WTC11 (cell line): ENCODE measurements at regions not wholly inside any gene's neighbourhood (a gene's known extent, or its start where the extent isn't known, plus 50 kb on each side); places are given as distances from the start of the nearest gene placed in this dataset.

Experiments
- ATAC-seq: fragments of 200-7000 bp; cut with Tn5 transposase; 2 replicates; pipeline ENCODE4 v1.10.0; 2021; ENCODE audit warnings: mild to moderate bottlenecking, moderate library complexity
- CTCF ChIA-PET: fragments of 300-600 bp; sonication (Branson Sonifier 250); formaldehyde crosslinking; loops from one replicate; lab custom pipeline; 2021; ENCODE audit warnings: antibody characterized with exemption; lab: Charles Lee
- POLR2A ChIA-PET: fragments of 350-600 bp; sonication (Branson Sonifier 250); formaldehyde crosslinking; loops from one replicate; lab custom pipeline; 2021; ENCODE audit warnings: antibody characterized with exemption; lab: Charles Lee
- DNase-seq: peaks from one replicate; pipeline ENCODE4 v3.0.0; 2021; ENCODE audit warnings: low spot score
- H3K27ac Mint-ChIP-seq: 2 replicates; pipeline ENCODE4 v1.8.0; 2021; ENCODE audit warnings: mixed read lengths
- H3K27me3 Mint-ChIP-seq: 2 replicates; pipeline ENCODE4 v1.8.0; 2021; ENCODE audit warnings: low read depth, mild to moderate bottlenecking, moderate library complexity, mixed read lengths
- H3K36me3 Mint-ChIP-seq: 2 replicates; pipeline ENCODE4 v1.8.0; 2021; ENCODE audit warnings: mixed read lengths
- H3K4me1 Mint-ChIP-seq: 2 replicates; pipeline ENCODE4 v1.8.0; 2022; ENCODE audit warnings: mixed read lengths
- H3K4me3 Mint-ChIP-seq: 2 replicates; pipeline ENCODE4 v1.8.0; 2021; ENCODE audit warnings: mild to moderate bottlenecking, moderate library complexity, mixed read lengths
- H3K9me3 Mint-ChIP-seq: 2 replicates; pipeline ENCODE4 v1.8.0; 2021; ENCODE audit warnings: mixed read lengths
- CREB1 ChIP-seq: sonication (generic); formaldehyde crosslinking; IDR thresholded peaks from 2 replicates; pipeline ENCODE4 v1.8.0; 2023; ENCODE audit warnings: mild to moderate bottlenecking, missing genetic modification reagents
- CTCF ChIP-seq: fragments of 200-600 bp; IDR thresholded peaks from 2 replicates; pipeline ENCODE4 v1.8.0; 2022; ENCODE audit warnings: antibody characterized with exemption
- E2F5 ChIP-seq: sonication (generic); formaldehyde crosslinking; IDR thresholded peaks from 2 replicates; pipeline ENCODE4 v1.8.1; 2022; ENCODE audit warnings: mild to moderate bottlenecking, moderate library complexity, missing genetic modification reagents
- ELF4 ChIP-seq: sonication (generic); formaldehyde crosslinking; IDR thresholded peaks from 2 replicates; pipeline ENCODE4 v1.8.1; 2022; ENCODE audit warnings: low read depth, mild to moderate bottlenecking, moderate library complexity, missing genetic modification reagents
- ESRRA ChIP-seq: sonication (generic); formaldehyde crosslinking; IDR thresholded peaks from 2 replicates; pipeline ENCODE4 v1.8.1; 2022; ENCODE audit warnings: mild to moderate bottlenecking, missing genetic modification reagents, borderline replicate concordance
- ETV6 ChIP-seq: sonication (generic); formaldehyde crosslinking; IDR thresholded peaks from 2 replicates; pipeline ENCODE4 v1.8.1; 2022; ENCODE audit warnings: mild to moderate bottlenecking, missing genetic modification reagents
- FOXK1 ChIP-seq: sonication (generic); formaldehyde crosslinking; IDR thresholded peaks from 2 replicates; pipeline ENCODE4 v1.8.0; 2022; ENCODE audit warnings: mild to moderate bottlenecking, moderate library complexity, missing genetic modification reagents
- JAZF1 ChIP-seq: fragments of 250-450 bp; sonication (Bioruptor Pico); IDR thresholded peaks from 2 replicates; pipeline ENCODE4 v1.9.0; 2021; ENCODE audit warnings: moderate library complexity, mild to moderate bottlenecking, inconsistent platforms
- KAT7 ChIP-seq: sonication (generic); formaldehyde crosslinking; IDR thresholded peaks from 2 replicates; pipeline ENCODE4 v1.8.1; 2023; ENCODE audit warnings: missing genetic modification reagents, mild to moderate bottlenecking, borderline replicate concordance
- MYBL2 ChIP-seq: sonication (generic); formaldehyde crosslinking; IDR thresholded peaks from 2 replicates; pipeline ENCODE4 v1.8.1; 2023; ENCODE audit warnings: mild to moderate bottlenecking, moderate library complexity, missing genetic modification reagents
- NFYB ChIP-seq: sonication (generic); formaldehyde crosslinking; conservative IDR thresholded peaks from 2 replicates; pipeline ENCODE4 v1.8.0; 2022; ENCODE audit warnings: low read depth, missing genetic modification reagents
- PREB ChIP-seq: sonication (generic); formaldehyde crosslinking; IDR thresholded peaks from 2 replicates; pipeline ENCODE4 v1.8.1; 2022; ENCODE audit warnings: mild to moderate bottlenecking, missing genetic modification reagents, moderate library complexity, borderline replicate concordance
- PRRX2 ChIP-seq: fragments of 250-450 bp; sonication (Bioruptor Pico); IDR thresholded peaks from 2 replicates; pipeline ENCODE4 v1.8.0; 2021; ENCODE audit warnings: mild to moderate bottlenecking
- RELA ChIP-seq: sonication (generic); formaldehyde crosslinking; IDR thresholded peaks from 2 replicates; pipeline ENCODE4 v1.8.1; 2022; ENCODE audit warnings: missing genetic modification reagents, mild to moderate bottlenecking, borderline replicate concordance
- SMAD3 ChIP-seq: sonication (generic); formaldehyde crosslinking; IDR thresholded peaks from 2 replicates; pipeline ENCODE4 v1.8.0; 2022; ENCODE audit warnings: missing genetic modification reagents, mild to moderate bottlenecking, borderline replicate concordance
- TEAD1 ChIP-seq: sonication (generic); formaldehyde crosslinking; IDR thresholded peaks from 2 replicates; pipeline ENCODE4 v1.8.0; 2022; ENCODE audit warnings: mild to moderate bottlenecking, missing genetic modification reagents
- ZNF121 ChIP-seq: sonication (generic); formaldehyde crosslinking; IDR thresholded peaks from 2 replicates; pipeline ENCODE4 v1.8.0; 2023; ENCODE audit warnings: missing genetic modification reagents
- ZNF138 ChIP-seq: sonication (generic); formaldehyde crosslinking; conservative IDR thresholded peaks from 2 replicates; pipeline ENCODE4 v1.8.1; 2022; ENCODE audit warnings: mild to moderate bottlenecking, moderate library complexity, missing genetic modification reagents
- ZNF232 ChIP-seq: sonication (generic); formaldehyde crosslinking; IDR thresholded peaks from 2 replicates; pipeline ENCODE4 v1.8.0; 2022; ENCODE audit warnings: mild to moderate bottlenecking, missing genetic modification reagents
- ZNF263 ChIP-seq: sonication (generic); formaldehyde crosslinking; IDR thresholded peaks from 2 replicates; pipeline ENCODE4 v1.8.1; 2022; ENCODE audit warnings: low read depth, mild to moderate bottlenecking, moderate library complexity, missing genetic modification reagents
- ZNF317 ChIP-seq: sonication (generic); formaldehyde crosslinking; IDR thresholded peaks from 2 replicates; pipeline ENCODE4 v1.8.1; 2023; ENCODE audit warnings: low read depth, mild to moderate bottlenecking, moderate library complexity, missing genetic modification reagents, borderline replicate concordance
- ZNF416 ChIP-seq: fragments of 250-450 bp; sonication (Bioruptor Pico); IDR thresholded peaks from 2 replicates; pipeline ENCODE4 v1.9.0; 2021; ENCODE audit warnings: mild to moderate bottlenecking, inconsistent platforms
- ZNF671 ChIP-seq: fragments of 250-450 bp; sonication (Bioruptor Pico); IDR thresholded peaks from 2 replicates; pipeline ENCODE4 v1.8.0; 2021; ENCODE audit warnings: mild to moderate bottlenecking
- TF ChIP-seq, protein P1 (sequence below): fragments of 250-450 bp; sonication (Bioruptor Pico); IDR thresholded peaks from 2 replicates; pipeline ENCODE4 v2.1.2; 2022; ENCODE audit warnings: mild to moderate bottlenecking, moderate library complexity
- TF ChIP-seq, protein P2 (sequence below): fragments of 250-450 bp; sonication (Bioruptor Pico); conservative IDR thresholded peaks from 2 replicates; pipeline ENCODE4 v1.9.0; 2021; ENCODE audit warnings: mild to moderate bottlenecking
- TF ChIP-seq, protein P3 (sequence below): sonication (generic); formaldehyde crosslinking; IDR thresholded peaks from 2 replicates; pipeline ENCODE4 v1.8.1; 2022; ENCODE audit warnings: low read depth, mild to moderate bottlenecking, moderate library complexity, missing genetic modification reagents, borderline replicate concordance

DNA sequence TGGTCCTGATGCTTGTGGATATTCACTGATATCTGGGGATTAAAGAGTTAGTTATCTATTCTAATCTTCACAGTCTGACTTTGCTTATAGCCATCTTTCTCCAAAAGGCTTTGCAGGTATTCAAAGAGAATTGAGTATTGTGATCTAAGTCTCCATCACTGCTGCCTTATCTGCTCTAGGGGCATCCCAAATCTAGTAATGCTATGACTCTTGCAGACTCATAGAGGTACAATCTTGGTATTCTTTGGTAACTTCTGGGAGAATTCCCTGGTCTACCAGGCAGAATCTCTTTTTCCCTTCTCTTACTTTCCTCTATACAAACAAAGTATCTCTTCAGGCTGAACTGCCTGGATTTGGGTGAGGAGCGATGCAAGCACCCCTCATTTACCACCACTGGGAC is 746.3 kb downstream of the JRKL start (continued):
- TF ChIP-seq TEAD1 (no peak), E2F5 (CRISPR knock-in tag) (no peak), PREB (CRISPR knock-in tag) (no peak), ZNF416 (CRISPR knock-in tag) (no peak), ZNF317 (CRISPR knock-in tag) (no peak), ZNF232 (CRISPR knock-in tag) (no peak)
- TF ChIP-seq, all 79 proteins: peak for 0

DNA sequence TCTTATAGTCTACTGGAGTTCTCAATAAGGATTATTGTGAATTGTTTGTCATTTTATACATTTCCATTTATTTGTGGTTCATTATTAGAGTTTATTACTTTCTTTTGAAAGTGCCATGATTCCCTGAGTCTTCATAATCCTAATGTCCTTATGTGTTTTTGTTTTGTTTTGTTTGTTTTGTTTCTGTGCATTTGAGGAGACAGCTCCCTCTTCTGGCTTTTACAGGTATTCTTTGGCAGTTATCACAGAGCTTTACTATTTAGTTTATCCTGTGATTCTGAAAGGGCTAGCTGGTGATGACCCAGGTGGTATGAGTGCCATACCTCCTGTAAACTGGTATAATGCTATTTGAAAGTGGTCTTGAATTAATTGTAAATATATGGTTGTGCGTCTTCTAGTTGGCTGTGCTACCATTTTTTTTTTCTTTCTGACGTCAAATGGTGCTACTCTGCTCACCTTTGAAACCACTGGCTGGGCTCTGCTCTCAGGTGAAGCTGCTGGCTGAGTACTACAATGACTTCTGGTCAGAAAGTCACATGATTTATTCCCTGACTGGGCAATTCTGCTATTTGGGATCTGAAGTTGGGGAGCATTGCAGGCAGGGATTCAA is 751.2 kb downstream of the JRKL start:
- Mint-ChIP-seq H3K4me1 (no peaks in the 10 kb centered on the region), H3K27me3 (no peaks in the 10 kb centered on the region), H3K27ac (no peak overlapping the region), H3K36me3 (no peaks in the 10 kb centered on the region), H3K4me3 (no peak overlapping the region), H3K9me3 (peaks cover 14% of the 10 kb centered on the region)
- TF ChIP-seq RELA (CRISPR knock-in tag) (no peak), CTCF (peak; percentile 61)
- ATAC-seq = peak; percentile 77
- ChIA-PET CTCF (interaction anchor here (0.6 to 2.4 kb wide), 23 partner anchors 11 to 679 kb away, joined by 3 to 102 read pairs (median 3); no protein-coding TSS in a partner anchor), POLR2A (interaction anchor here (0.6 kb wide), 1 partner anchor 676 kb away, joined by 3 read pairs; no protein-coding TSS in a partner anchor)
- DNase-seq = no peak

GRCh38 chr11:97143463-97143862 is 753.6 kb downstream of the JRKL start:
- Mint-ChIP-seq H3K36me3 (no peaks in the 10 kb centered on the region), H3K27ac (no peak overlapping the region), H3K9me3 (peaks cover 10% of the 10 kb centered on the region), H3K27me3 (no peaks in the 10 kb centered on the region), H3K4me3 (no peak overlapping the region), H3K4me1 (no peaks in the 10 kb centered on the region)
- CTCF ChIA-PET = interaction anchor here (1.0 kb wide), 1 partner anchor 680 kb away, joined by 4 read pairs; no protein-coding TSS in a partner anchor
- POLR2A ChIA-PET = no interaction called here
- ATAC-seq (no peak), DNase-seq (no peak)
- TF ChIP-seq ZNF121 (no peak), ZNF263 (CRISPR knock-in tag) (no peak), PRRX2 (CRISPR knock-in tag) (no peak), RELA (CRISPR knock-in tag) (no peak), FOXK1 (CRISPR knock-in tag) (no peak), JAZF1 (CRISPR knock-in tag) (no peak), SMAD3 (CRISPR knock-in tag) (no peak), ELF4 (CRISPR knock-in tag) (no peak), MYBL2 (CRISPR knock-in tag) (no peak), ZNF138 (CRISPR knock-in tag) (no peak), ZNF671 (CRISPR knock-in tag) (no peak), NFYB (CRISPR knock-in tag) (no peak), ETV6 (no peak), KAT7 (CRISPR knock-in tag) (no peak), ESRRA (CRISPR knock-in tag) (no peak), CREB1 (CRISPR knock-in tag) (no peak)
- TF ChIP-seq, protein P1, sequence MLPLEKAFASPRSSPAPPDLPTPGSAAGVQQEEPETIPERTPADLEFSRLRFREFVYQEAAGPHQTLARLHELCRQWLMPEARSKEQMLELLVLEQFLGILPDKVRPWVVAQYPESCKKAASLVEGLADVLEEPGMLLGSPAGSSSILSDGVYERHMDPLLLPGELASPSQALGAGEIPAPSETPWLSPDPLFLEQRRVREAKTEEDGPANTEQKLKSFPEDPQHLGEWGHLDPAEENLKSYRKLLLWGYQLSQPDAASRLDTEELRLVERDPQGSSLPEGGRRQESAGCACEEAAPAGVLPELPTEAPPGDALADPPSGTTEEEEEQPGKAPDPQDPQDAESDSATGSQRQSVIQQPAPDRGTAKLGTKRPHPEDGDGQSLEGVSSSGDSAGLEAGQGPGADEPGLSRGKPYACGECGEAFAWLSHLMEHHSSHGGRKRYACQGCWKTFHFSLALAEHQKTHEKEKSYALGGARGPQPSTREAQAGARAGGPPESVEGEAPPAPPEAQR (CRISPR knock-in tag) = no peak
- TF ChIP-seq, protein P2, sequence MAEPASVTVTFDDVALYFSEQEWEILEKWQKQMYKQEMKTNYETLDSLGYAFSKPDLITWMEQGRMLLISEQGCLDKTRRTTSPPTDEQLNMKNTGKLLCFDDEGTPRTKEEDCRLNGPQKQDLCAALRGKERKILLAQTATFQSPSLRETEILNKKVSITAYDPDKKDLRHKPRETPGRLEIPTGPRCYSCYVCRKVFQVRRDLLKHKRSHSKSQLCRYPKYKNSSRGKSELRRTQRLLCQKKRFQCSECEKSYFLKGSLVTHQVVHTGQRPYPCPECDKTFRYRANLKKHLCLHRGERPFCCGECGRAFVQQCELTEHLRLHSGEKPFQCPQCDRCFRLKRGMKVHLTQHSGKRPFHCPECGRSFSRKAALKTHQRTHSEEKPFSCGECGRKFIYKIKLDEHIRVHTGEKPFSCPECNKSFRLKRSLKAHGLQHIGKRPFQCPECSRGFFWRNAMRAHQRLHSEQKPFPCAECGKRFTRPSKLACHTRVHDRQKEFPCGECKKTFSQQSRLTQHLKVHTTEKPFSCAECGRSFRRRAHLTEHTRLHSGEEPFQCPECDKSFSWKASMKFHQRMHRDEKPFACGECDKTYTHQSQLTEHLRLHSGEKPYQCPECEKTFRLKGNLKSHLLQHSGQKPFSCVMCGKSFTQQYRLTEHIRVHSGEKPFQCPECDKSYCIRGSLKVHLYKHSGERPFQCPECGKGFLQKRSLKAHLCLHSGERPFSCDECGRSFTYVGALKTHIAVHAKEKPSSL = no peak
- TF ChIP-seq, protein P3, sequence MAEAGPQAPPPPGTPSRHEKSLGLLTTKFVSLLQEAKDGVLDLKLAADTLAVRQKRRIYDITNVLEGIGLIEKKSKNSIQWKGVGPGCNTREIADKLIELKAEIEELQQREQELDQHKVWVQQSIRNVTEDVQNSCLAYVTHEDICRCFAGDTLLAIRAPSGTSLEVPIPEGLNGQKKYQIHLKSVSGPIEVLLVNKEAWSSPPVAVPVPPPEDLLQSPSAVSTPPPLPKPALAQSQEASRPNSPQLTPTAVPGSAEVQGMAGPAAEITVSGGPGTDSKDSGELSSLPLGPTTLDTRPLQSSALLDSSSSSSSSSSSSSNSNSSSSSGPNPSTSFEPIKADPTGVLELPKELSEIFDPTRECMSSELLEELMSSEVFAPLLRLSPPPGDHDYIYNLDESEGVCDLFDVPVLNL (CRISPR knock-in tag) = no peak
